HCT116 (cell line): ENCODE measurements at regions not wholly inside any gene's neighbourhood (a gene's known extent, or its start where the extent isn't known, plus 50 kb on each side); places are given as distances from the start of the nearest gene placed in this dataset.

Source experiments
- ATAC-seq: fragments of 200-7000 bp; cut with Tn5 transposase; 2 replicates; pipeline ENCODE4 v1.9.1; 2020; ENCODE audit warnings: mild to moderate bottlenecking, moderate library complexity
- BruUV-seq: library from RNA; stranded (reverse); fragments of 400-500 nt; replicated peaks from 2 replicates; lab custom pipeline; 2021; lab: Mats Ljungman, UMichigan
- CTCF ChIA-PET: fragments of 300-600 bp; sonication (Branson Sonifier 250); formaldehyde crosslinking; loops from one replicate; lab custom pipeline; 2021; ENCODE audit warnings: antibody characterized with exemption; lab: Charles Lee
- POLR2A ChIA-PET: fragments of 300-600, 350-600 bp; sonication (Branson Sonifier 250); formaldehyde crosslinking; loops from one replicate; lab custom pipeline; 2021; ENCODE audit warnings: antibody characterized with exemption; lab: Charles Lee
- RAD21 ChIA-PET, 2 experiments: fragments of 300-600 bp; sonication (Branson Sonifier 250); formaldehyde crosslinking; loops; one replicate each; lab custom pipeline; 2023; ENCODE audit warnings: low total read pairs in 2 of 2; ENCODE audit not compliant: uncharacterized antibody in 2 of 2, unreplicated experiment in 2 of 2, low non-redundant PET in 1 of 2; lab: Charles Lee
- DNase-seq: peaks from one replicate; pipeline ENCODE4 v3.0.0-alpha.2; 2010; ENCODE audit warnings: low read depth, low spot score
- H2AFZ ChIP-seq: fragments of 200-600 bp; shearing (Covaris generic), sonication (generic); 2 replicates; pipeline ENCODE4 v1.6.1; 2017; ENCODE audit warnings: low read depth, mixed run types, mixed read lengths, antibody characterized with exemption, low read length; ENCODE audit not compliant: poor library complexity, severe bottlenecking
- H3K27ac ChIP-seq: 2 replicates; pipeline ENCODE4 v1.5.1; 2012; ENCODE audit warnings: low read depth, low read length
- H3K27me3 ChIP-seq: fragments of 200-600 bp; sonication (generic); 2 replicates; pipeline ENCODE4 v1.6.1; 2016; ENCODE audit warnings: mixed run types, low read length, mixed read lengths; ENCODE audit not compliant: insufficient read depth
- H3K36me3 ChIP-seq, 2 experiments: fragments of 200-500 bp in 1 of 2; fragments of 200-600 bp in 1 of 2; sonication (Bioruptor generic) in 1 of 2; sonication (generic) in 1 of 2; 2 replicates each; pipeline versions ENCODE4 v1.5.1 to v1.6.1; 2014 to 2016; ENCODE audit warnings: low read length in 2 of 2, inconsistent platforms in 1 of 2, mixed read lengths in 1 of 2, mixed run types in 1 of 2; ENCODE audit not compliant: insufficient read depth in 2 of 2, control insufficient read depth in 1 of 2
- H3K4me1 ChIP-seq, 2 experiments: fragments of 200-600 bp in 1 of 2; sonication (generic) in 1 of 2; 2 replicates each; pipeline versions ENCODE4 v1.5.1 to v1.6.1; 2012 to 2017; ENCODE audit warnings: low read length in 2 of 2, inconsistent platforms in 1 of 2, mild to moderate bottlenecking in 1 of 2, mixed read lengths in 1 of 2, mixed run types in 1 of 2, moderate library complexity in 1 of 2; ENCODE audit not compliant: insufficient read depth in 2 of 2, control insufficient read depth in 1 of 2
- H3K4me2 ChIP-seq: fragments of 200-600 bp; sonication (generic); 2 replicates; pipeline ENCODE4 v1.6.1; 2017; ENCODE audit warnings: mixed run types, low read length, mixed read lengths
- H3K4me3 ChIP-seq, 2 experiments: fragments of 200-600 bp in 1 of 2; sonication (generic) in 1 of 2; replicated peaks in 1 of 2; 2 replicates each; pipeline ENCODE4 v1.5.1; 2011 to 2016; ENCODE audit warnings: low read length in 2 of 2, control low read depth in 1 of 2, low read depth in 1 of 2, mild to moderate bottlenecking in 1 of 2, mixed read lengths in 1 of 2, mixed run types in 1 of 2
- H3K79me2 ChIP-seq: fragments of 200-600 bp; sonication (generic); 2 replicates; pipeline ENCODE4 v1.6.1; 2017; ENCODE audit warnings: mild to moderate bottlenecking, mixed run types, low read length, moderate library complexity, mixed read lengths; ENCODE audit not compliant: insufficient read depth
- H3K9ac ChIP-seq: fragments of 200-600 bp; sonication (generic); 2 replicates; pipeline ENCODE4 v1.6.1; 2016; ENCODE audit warnings: low read length, mixed read lengths
- H3K9me2 ChIP-seq: fragments of 200-600 bp; sonication (generic), shearing (Covaris generic); 2 replicates; pipeline ENCODE4 v1.6.1; 2017; ENCODE audit warnings: mixed run types, mild to moderate bottlenecking, moderate library complexity; ENCODE audit not compliant: insufficient read depth
- H3K9me3 ChIP-seq, 2 experiments: fragments of 200-500 bp in 1 of 2; fragments of 200-600 bp in 1 of 2; sonication (Bioruptor generic) in 1 of 2; sonication (generic) in 1 of 2; 2 replicates each; pipeline ENCODE4 v1.6.1; 2014 to 2017; ENCODE audit warnings: low read length in 2 of 2, mixed read lengths in 2 of 2, inconsistent platforms in 1 of 2, low read depth in 1 of 2, mild to moderate bottlenecking in 1 of 2, mixed run types in 1 of 2, moderate library complexity in 1 of 2; ENCODE audit not compliant: control insufficient read depth in 1 of 2, insufficient read depth in 1 of 2
- H4K20me1 ChIP-seq: fragments of 200-600 bp; sonication (generic), shearing (Covaris generic); 2 replicates; pipeline ENCODE4 v1.6.1; 2017; ENCODE audit warnings: mixed run types, mild to moderate bottlenecking, moderate library complexity; ENCODE audit not compliant: insufficient read depth
- ATF3 ChIP-seq: IDR thresholded peaks from 2 replicates; pipeline ENCODE4 v1.6.1; 2012
- CBX3 ChIP-seq: IDR thresholded peaks from 2 replicates; pipeline ENCODE4 v1.6.1; 2012; ENCODE audit warnings: low read depth
- CEBPB ChIP-seq: IDR thresholded peaks from 2 replicates; pipeline ENCODE4 v1.6.1; 2012; ENCODE audit warnings: low read depth
- EGR1 ChIP-seq: IDR thresholded peaks from 2 replicates; pipeline ENCODE4 v1.6.1; 2012; ENCODE audit warnings: low read depth
- ELF1 ChIP-seq: IDR thresholded peaks from 2 replicates; pipeline ENCODE4 v1.6.1; 2012; ENCODE audit warnings: low read depth, borderline replicate concordance
- MAX ChIP-seq: IDR thresholded peaks from 2 replicates; pipeline ENCODE4 v1.6.1; 2012
- POLR2A ChIP-seq: IDR thresholded peaks from 2 replicates; pipeline ENCODE4 v1.7.0; 2011; ENCODE audit warnings: borderline replicate concordance; ENCODE audit not compliant: insufficient read depth, insufficient read length; ENCODE audit errors: extremely low read depth
- POLR2AphosphoS5 ChIP-seq: IDR thresholded peaks from 2 replicates; pipeline ENCODE4 v1.6.1; 2011; ENCODE audit warnings: mild to moderate bottlenecking, low read depth, low read length, moderate library complexity
- RAD21 ChIP-seq: IDR thresholded peaks from 2 replicates; pipeline ENCODE4 v1.6.1; 2012; ENCODE audit warnings: low read depth, mild to moderate bottlenecking
- REST ChIP-seq: IDR thresholded peaks from 2 replicates; pipeline ENCODE4 v1.6.1; 2012; ENCODE audit warnings: low read depth
- SIN3A ChIP-seq: IDR thresholded peaks from 2 replicates; pipeline ENCODE4 v1.6.1; 2012; ENCODE audit warnings: low read depth
- SP1 ChIP-seq: IDR thresholded peaks from 2 replicates; pipeline ENCODE4 v1.6.1; 2012; ENCODE audit warnings: low read depth
- SRF ChIP-seq: IDR thresholded peaks from 2 replicates; pipeline ENCODE4 v1.6.1; 2012; ENCODE audit warnings: low read depth
- TCF7L2 ChIP-seq: IDR thresholded peaks from 2 replicates; pipeline ENCODE4 v1.7.0; 2011; ENCODE audit warnings: borderline replicate concordance, inconsistent platforms; ENCODE audit not compliant: insufficient read depth, insufficient read length; ENCODE audit errors: extremely low read depth
- YY1 ChIP-seq: IDR thresholded peaks from 2 replicates; pipeline ENCODE4 v1.6.1; 2011; ENCODE audit warnings: low read length, low read depth, moderate library complexity, mild to moderate bottlenecking; ENCODE audit not compliant: insufficient replicate concordance; ENCODE audit errors: extremely low read depth
- ZBTB33 ChIP-seq: IDR thresholded peaks from 2 replicates; pipeline ENCODE4 v1.6.1; 2011; ENCODE audit warnings: mild to moderate bottlenecking, low read length, moderate library complexity; ENCODE audit not compliant: insufficient replicate concordance; ENCODE audit errors: extremely low read depth
- ZNF274 ChIP-seq: fragments of 200-500 bp; sonication (Bioruptor generic); IDR thresholded peaks from 2 replicates; pipeline ENCODE4 v1.6.1; 2014; ENCODE audit warnings: mild to moderate bottlenecking, low read depth, low read length, inconsistent platforms
- intact Hi-C: fragments of 100-400 bp; cut with micrococcal nuclease; formaldehyde crosslinking; loops from 2 replicates; pipeline ENCODE4 v1.10.0; 2022

- ChIA-PET CTCF (no interaction called here), POLR2A (no interaction called here), RAD21 (no interaction called here)
- no peak for DNase-seq
- no peaks in the 10 kb centered on the region for H3K79me2 ChIP-seq
- BruUV-seq: no TSS peak
- no peak for TF ChIP-seq SP1
- TF ChIP-seq SRF: no peak
- no peak for TF ChIP-seq ZBTB33
- no peak for TF ChIP-seq CEBPB
- TF ChIP-seq CBX3: no peak
- TF ChIP-seq ELF1: no peak
- no peak for TF ChIP-seq ZNF274
- TF ChIP-seq POLR2A: no peak
- no peaks in the 10 kb centered on the region for H3K9me2 ChIP-seq
- H3K27ac ChIP-seq: no peak overlapping the region
- no peaks in the 10 kb centered on the region for H3K4me1 ChIP-seq
- H3K4me3 ChIP-seq: no peak overlapping the region
- H4K20me1 ChIP-seq: no peaks in the 10 kb centered on the region
- H3K9ac ChIP-seq: no peak overlapping the region
- peaks cover 22% of the 10 kb centered on the region for H3K27me3 ChIP-seq
- ATAC-seq: no peak
- H3K36me3 ChIP-seq: no peaks in the 10 kb centered on the region
- no peak overlapping the region for H3K4me2 ChIP-seq
- no peaks in the 10 kb centered on the region for H3K9me3 ChIP-seq
- intact Hi-C loops: no loop called here
- H2AFZ ChIP-seq: no peak overlapping the region
Measured at GRCh38 chr3:59506191-59506590, 456.4 kb upstream of the CFAP20DC start.

- Histone ChIP-seq H3K4me1 (no peaks in the 10 kb centered on the region), H3K4me2 (no peak overlapping the region), H3K27ac (no peak overlapping the region), H3K79me2 (no peaks in the 10 kb centered on the region), H2AFZ (no peak overlapping the region), H3K9me2 (no peaks in the 10 kb centered on the region), H3K4me3 (no peak overlapping the region), H3K9me3 (no peaks in the 10 kb centered on the region), H3K27me3 (peaks cover 14% of the 10 kb centered on the region), H4K20me1 (no peaks in the 10 kb centered on the region), H3K9ac (no peak overlapping the region), H3K36me3 (no peaks in the 10 kb centered on the region)
- ChIA-PET RAD21 (no interaction called here), CTCF (no interaction called here), POLR2A (no interaction called here)
- DNase-seq: no peak
- no peak for ATAC-seq
- no TSS peak for BruUV-seq
- intact Hi-C loops: no loop called here
- TF ChIP-seq POLR2AphosphoS5 (no peak), SRF (no peak), ATF3 (no peak), CBX3 (no peak), ELF1 (no peak), RAD21 (no peak), YY1 (no peak), TCF7L2 (no peak), REST (no peak), EGR1 (no peak), MAX (no peak), SIN3A (no peak)
Measured at GRCh38 chr3:59503441-59503840, 453.6 kb upstream of the CFAP20DC start.
